Spleen (tissue), 7 donors: ENCODE measurements at regions not wholly inside any gene's neighbourhood (a gene's known extent, or its start where the extent isn't known, plus 50 kb on each side); places are given as distances from the start of the nearest gene placed in this dataset.

Source experiments
- CTCF ChIP-seq, 11 experiments: fragments of 200-600 bp in 7 of 11; fragments of 450-650 bp in 4 of 11; sonication (generic) in 4 of 11; IDR thresholded peaks in 8 of 11; conservative IDR thresholded peaks in 3 of 11; 1 replicate in 7 of 11; 2 replicates in 4 of 11; pipeline versions ENCODE4 v1.4.0 to v1.8.0; 2016 to 2021; ENCODE audit warnings: antibody characterized with exemption in 11 of 11, inconsistent platforms in 4 of 11, mild to moderate bottlenecking in 1 of 11
- POLR2AphosphoS5 ChIP-seq, 3 donors: sonication (generic); formaldehyde crosslinking; IDR thresholded peaks; one replicate each; pipeline ENCODE4 v1.5.1; 2017; ENCODE audit warnings: antibody characterized with exemption in 3 of 3
- donor health status: DM: no; HTN: no; CAD: no; lungs with moderate emphysema.
- donor health status: DM: no; HTN: no; CAD: no.
- donor health status: DM: no; HTN: no; CAD: no.

- TF ChIP-seq CTCF (IDR thresholded peaks at IDR 0.05 in 8 of 11, conservative IDR thresholded peaks at IDR 0.05 in 3 of 11) (no peak), POLR2AphosphoS5 (IDR thresholded peaks at IDR 0.05) (no peak)
These were observed 115.2 kb upstream of the IGLL5 start for GRCh38 chr22:22772396-22772795.
